Vagina (tissue), 2 donors: ENCODE measurements at regions not wholly inside any gene's neighbourhood (a gene's known extent, or its start where the extent isn't known, plus 50 kb on each side); places are given as distances from the start of the nearest gene placed in this dataset.

Experiments
- DNase-seq, 2 donors: peaks; one replicate each; pipeline ENCODE4 v3.0.0-alpha.2; 2017; ENCODE audit errors: extremely low spot score in 2 of 2
- H3K27ac ChIP-seq: fragments of 200-600 bp; sonication (generic); one replicate; pipeline ENCODE4 v1.5.1; 2019
- H3K27me3 ChIP-seq: fragments of 200-600 bp; sonication (generic); one replicate; pipeline ENCODE4 v1.5.1; 2019
- H3K36me3 ChIP-seq, 2 donors: fragments of 200-600 bp; sonication (generic); one replicate each; pipeline ENCODE4 v1.5.1; 2017 to 2019
- H3K4me1 ChIP-seq: fragments of 200-600 bp; sonication (generic); one replicate; pipeline ENCODE4 v1.5.1; 2019
- H3K4me3 ChIP-seq, 2 donors: fragments of 200-600 bp; sonication (generic); 1 replicate in 1 of 2; 2 replicates in 1 of 2; pipeline ENCODE4 v1.5.1; 2016 to 2019
- H3K9me3 ChIP-seq: fragments of 200-600 bp; sonication (generic); one replicate; pipeline ENCODE4 v1.5.1; 2019
- POLR2A ChIP-seq, 2 donors: fragments of 450-650 bp; IDR thresholded peaks; one replicate each; pipeline ENCODE4 v1.6.1; 2017; ENCODE audit warnings: antibody characterized with exemption in 2 of 2, mild to moderate bottlenecking in 2 of 2, moderate library complexity in 2 of 2
- POLR2AphosphoS5 ChIP-seq, 2 donors: sonication (generic); formaldehyde crosslinking; IDR thresholded peaks; one replicate each; pipeline ENCODE4 v1.9.0; 2017; ENCODE audit warnings: antibody characterized with exemption in 2 of 2, mild to moderate bottlenecking in 2 of 2, low read depth in 1 of 2; ENCODE audit not compliant: insufficient read depth in 1 of 2
- intact Hi-C: fragments of 100-400 bp; cut with DNase I; formaldehyde crosslinking; loops from one replicate; pipeline ENCODE4 v1.15.1; 2023
- TF ChIP-seq, protein P1 (sequence below), 3 experiments: fragments of 450-650 bp in 2 of 3; fragments of 200-600 bp in 1 of 3; sonication (generic) in 1 of 3; IDR thresholded peaks; one replicate each; pipeline ENCODE4 v1.5.1; 2017 to 2019; ENCODE audit warnings: antibody characterized with exemption in 3 of 3, mild to moderate bottlenecking in 2 of 3, moderate library complexity in 2 of 3

DNA sequence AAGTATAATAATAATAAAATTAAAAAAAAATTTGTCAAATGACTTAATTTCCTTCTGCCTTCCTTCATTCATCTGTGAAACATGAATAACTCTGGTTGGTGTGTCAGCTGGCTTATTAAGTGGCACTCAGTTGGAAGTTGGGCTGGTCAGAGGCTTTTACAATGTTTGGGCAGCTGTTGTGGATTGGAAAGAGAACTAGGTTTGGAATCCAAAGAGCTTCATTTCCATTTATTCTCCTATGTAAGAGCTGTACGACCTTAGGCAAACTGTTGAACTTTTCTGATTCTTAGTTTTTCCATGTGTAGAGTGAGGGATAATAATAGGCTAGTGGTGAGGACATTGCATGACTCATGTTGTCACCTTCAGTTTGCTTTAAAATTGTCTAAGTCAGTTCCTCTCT lies 606.7 kb downstream of the PDCD6IP start:
- H3K4me3 ChIP-seq: no peak overlapping the region
- DNase-seq: no peak
- H3K27me3 ChIP-seq: no peaks in the 10 kb centered on the region
- H3K27ac ChIP-seq: no peak overlapping the region
- no peaks in the 10 kb centered on the region for H3K9me3 ChIP-seq
- H3K36me3 ChIP-seq: no peaks in the 10 kb centered on the region
- TF ChIP-seq POLR2A (IDR thresholded peaks at IDR 0.05) (no peak), POLR2AphosphoS5 (IDR thresholded peaks at IDR 0.05; ENCODE audit: insufficient read depth in 1 of 2, low read depth in 1 of 2) (no peak)
- TF ChIP-seq, protein P1, sequence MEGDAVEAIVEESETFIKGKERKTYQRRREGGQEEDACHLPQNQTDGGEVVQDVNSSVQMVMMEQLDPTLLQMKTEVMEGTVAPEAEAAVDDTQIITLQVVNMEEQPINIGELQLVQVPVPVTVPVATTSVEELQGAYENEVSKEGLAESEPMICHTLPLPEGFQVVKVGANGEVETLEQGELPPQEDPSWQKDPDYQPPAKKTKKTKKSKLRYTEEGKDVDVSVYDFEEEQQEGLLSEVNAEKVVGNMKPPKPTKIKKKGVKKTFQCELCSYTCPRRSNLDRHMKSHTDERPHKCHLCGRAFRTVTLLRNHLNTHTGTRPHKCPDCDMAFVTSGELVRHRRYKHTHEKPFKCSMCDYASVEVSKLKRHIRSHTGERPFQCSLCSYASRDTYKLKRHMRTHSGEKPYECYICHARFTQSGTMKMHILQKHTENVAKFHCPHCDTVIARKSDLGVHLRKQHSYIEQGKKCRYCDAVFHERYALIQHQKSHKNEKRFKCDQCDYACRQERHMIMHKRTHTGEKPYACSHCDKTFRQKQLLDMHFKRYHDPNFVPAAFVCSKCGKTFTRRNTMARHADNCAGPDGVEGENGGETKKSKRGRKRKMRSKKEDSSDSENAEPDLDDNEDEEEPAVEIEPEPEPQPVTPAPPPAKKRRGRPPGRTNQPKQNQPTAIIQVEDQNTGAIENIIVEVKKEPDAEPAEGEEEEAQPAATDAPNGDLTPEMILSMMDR (IDR thresholded peaks at IDR 0.05): no peak
- H3K4me1 ChIP-seq: no peaks in the 10 kb centered on the region
- intact Hi-C loops: no loop called here

DNA sequence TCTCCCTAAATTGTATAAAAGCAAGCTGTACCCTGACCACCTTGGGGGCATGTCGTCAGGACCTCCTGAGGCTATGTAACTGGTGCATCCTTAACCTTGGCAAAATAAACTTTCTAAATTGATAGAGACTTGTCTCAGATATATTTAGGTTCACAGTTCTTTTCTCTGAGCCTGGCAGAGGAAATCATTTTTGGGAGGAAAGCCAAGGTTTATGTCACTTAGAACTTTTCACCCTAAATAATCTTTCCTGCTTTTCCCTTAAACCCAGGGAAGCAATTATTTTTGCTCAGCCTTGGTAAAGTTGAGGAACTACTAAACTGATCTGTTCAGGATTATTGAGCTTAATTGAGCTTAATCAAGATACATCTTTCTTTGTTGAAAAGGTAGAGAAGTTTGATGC lies 608.9 kb downstream of the PDCD6IP start:
- H3K27me3 ChIP-seq: no peaks in the 10 kb centered on the region
- intact Hi-C loops: no loop called here
- no peak overlapping the region for H3K4me3 ChIP-seq
- no peak overlapping the region for H3K27ac ChIP-seq
- TF ChIP-seq POLR2A (IDR thresholded peaks at IDR 0.05) (no peak), POLR2AphosphoS5 (IDR thresholded peaks at IDR 0.05; ENCODE audit: insufficient read depth in 1 of 2, low read depth in 1 of 2) (no peak)
- TF ChIP-seq, protein P1 (IDR thresholded peaks at IDR 0.05): no peak
- DNase-seq: no peak
- no peaks in the 10 kb centered on the region for H3K4me1 ChIP-seq
- no peaks in the 10 kb centered on the region for H3K36me3 ChIP-seq
- H3K9me3 ChIP-seq: no peaks in the 10 kb centered on the region

DNA sequence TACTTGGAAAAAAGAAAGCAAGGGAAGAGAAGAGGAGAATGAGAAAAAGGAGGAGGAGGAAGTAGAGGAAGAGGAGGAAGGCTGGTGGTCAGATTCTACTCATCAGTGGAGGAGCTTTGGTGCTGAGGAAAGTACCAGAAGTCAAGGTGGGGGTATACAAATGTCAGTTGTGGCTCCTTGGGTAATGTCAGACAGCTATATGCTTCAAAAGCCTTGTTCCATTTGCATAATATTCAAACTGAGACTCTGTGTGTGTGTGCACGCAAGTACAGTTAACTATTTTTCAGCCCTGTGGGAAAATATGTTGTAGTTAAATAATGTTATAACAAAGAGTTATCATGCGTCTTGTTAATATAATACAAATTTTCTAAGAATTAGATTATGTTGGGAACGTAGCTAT lies 609.7 kb downstream of the PDCD6IP start:
- intact Hi-C loops: no loop called here
- no peaks in the 10 kb centered on the region for H3K4me1 ChIP-seq
- H3K9me3 ChIP-seq: no peaks in the 10 kb centered on the region
- H3K27ac ChIP-seq: no peak overlapping the region
- no peaks in the 10 kb centered on the region for H3K27me3 ChIP-seq
- DNase-seq: no peak
- no peak overlapping the region for H3K4me3 ChIP-seq
- TF ChIP-seq POLR2A (IDR thresholded peaks at IDR 0.05) (no peak), POLR2AphosphoS5 (IDR thresholded peaks at IDR 0.05; ENCODE audit: insufficient read depth in 1 of 2, low read depth in 1 of 2) (no peak)
- TF ChIP-seq, protein P1 (IDR thresholded peaks at IDR 0.05): no peak
- no peaks in the 10 kb centered on the region for H3K36me3 ChIP-seq

DNA sequence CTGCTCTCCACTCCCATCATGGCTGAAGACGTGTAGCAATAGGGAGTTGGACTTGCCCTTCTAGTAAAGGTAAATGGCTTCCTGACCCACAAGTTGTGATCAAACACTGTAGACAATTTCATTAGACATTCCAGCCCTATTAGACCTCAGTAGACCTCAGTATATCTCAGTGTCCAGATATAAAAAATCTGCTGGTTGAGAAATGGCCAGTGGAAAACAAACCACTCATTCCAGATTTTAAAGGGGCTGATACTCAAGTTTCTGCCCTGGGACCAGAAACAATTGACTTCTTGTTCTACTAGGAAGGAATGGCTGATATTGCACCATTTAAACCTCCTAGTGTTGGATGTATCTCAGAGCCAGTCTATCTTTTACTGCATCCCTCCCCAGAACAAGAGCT lies 613.2 kb downstream of the PDCD6IP start:
- Histone ChIP-seq H3K9me3 (no peaks in the 10 kb centered on the region), H3K4me1 (no peaks in the 10 kb centered on the region), H3K27me3 (no peaks in the 10 kb centered on the region), H3K36me3 (no peaks in the 10 kb centered on the region), H3K27ac (no peak overlapping the region), H3K4me3 (no peak overlapping the region)
- no peak for DNase-seq
- intact Hi-C loops: no loop called here
- TF ChIP-seq POLR2AphosphoS5 (IDR thresholded peaks at IDR 0.05; ENCODE audit: insufficient read depth in 1 of 2, low read depth in 1 of 2) (no peak), POLR2A (IDR thresholded peaks at IDR 0.05) (no peak)
- TF ChIP-seq, protein P1 (IDR thresholded peaks at IDR 0.05): no peak

DNA sequence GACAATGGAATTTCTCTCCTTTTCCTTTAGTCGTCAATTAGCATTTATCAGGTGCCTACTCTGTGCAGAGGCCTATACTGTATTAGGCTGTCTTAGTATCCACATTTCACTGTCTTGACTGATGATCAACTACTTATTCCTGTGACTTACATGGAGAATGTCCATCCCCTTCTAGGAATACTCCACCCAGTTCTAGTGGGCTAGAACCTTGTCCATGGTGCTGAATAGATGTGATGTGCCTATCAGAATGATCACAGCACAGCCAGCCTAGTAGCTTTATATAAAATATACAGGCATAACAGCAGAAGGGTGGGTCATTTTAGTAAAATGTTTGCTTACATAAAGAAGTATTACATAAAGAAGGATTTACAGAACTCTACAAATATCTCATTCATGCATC lies 621.4 kb downstream of the PDCD6IP start:
- no peaks in the 10 kb centered on the region for H3K36me3 ChIP-seq
- no peak for DNase-seq
- no peaks in the 10 kb centered on the region for H3K9me3 ChIP-seq
- no peaks in the 10 kb centered on the region for H3K27me3 ChIP-seq
- H3K27ac ChIP-seq: no peak overlapping the region
- no peaks in the 10 kb centered on the region for H3K4me1 ChIP-seq
- TF ChIP-seq POLR2A (IDR thresholded peaks at IDR 0.05) (no peak), POLR2AphosphoS5 (IDR thresholded peaks at IDR 0.05; ENCODE audit: insufficient read depth in 1 of 2, low read depth in 1 of 2) (no peak)
- TF ChIP-seq, protein P1 (IDR thresholded peaks at IDR 0.05): no peak
- no peak overlapping the region for H3K4me3 ChIP-seq
- intact Hi-C loops: no loop called here
